GM18520 (cell line): ENCODE measurements at regions not wholly inside any gene's neighbourhood (a gene's known extent, or its start where the extent isn't known, plus 50 kb on each side); places are given as distances from the start of the nearest gene placed in this dataset.

Experiments
- ATAC-seq: cut with Tn5 transposase; IDR thresholded peaks from one replicate; pipeline ENCODE4 v1.9.1; 2021; ENCODE audit not compliant: unreplicated experiment

GRCh38 chr6:54440549-54440948 is 132.3 kb downstream of the TINAG start:
- no peak for ATAC-seq

GRCh38 chr6:54441020-54441419 is 132.8 kb downstream of the TINAG start:
- no peak for ATAC-seq

- no peak for ATAC-seq
Measured at GRCh38 chr6:54441687-54442248, 133.5 kb downstream of the TINAG start.

GRCh38 chr6:54445207-54445606 is 137.0 kb downstream of the TINAG start:
- no peak for ATAC-seq

- ATAC-seq, result no peak
Measured at GRCh38 chr6:54448617-54449016, 140.4 kb downstream of the TINAG start.

GRCh38 chr6:54451516-54451915 is 143.3 kb downstream of the TINAG start:
- ATAC-seq, result no peak

GRCh38 chr6:54463354-54464024 is 155.2 kb downstream of the TINAG start:
- ATAC-seq, result no peak

- no peak for ATAC-seq
Measured at GRCh38 chr6:54465649-54466300, 157.5 kb downstream of the TINAG start.

- ATAC-seq, result no peak
Measured at GRCh38 chr6:54467384-54467783, 159.1 kb downstream of the TINAG start.

- ATAC-seq, result no peak
Measured at GRCh38 chr6:54473328-54473727, 165.1 kb downstream of the TINAG start.

GRCh38 chr6:54474898-54475297 is 166.7 kb downstream of the TINAG start:
- ATAC-seq, result no peak

GRCh38 chr6:54481091-54481490 is 172.8 kb downstream of the TINAG start:
- ATAC-seq, result no peak

GRCh38 chr6:54491431-54491830 is 183.2 kb downstream of the TINAG start:
- no peak for ATAC-seq

GRCh38 chr6:54493138-54493537 is 184.9 kb downstream of the TINAG start:
- no peak for ATAC-seq

- no peak for ATAC-seq
Measured at GRCh38 chr6:54503144-54503543, 194.9 kb downstream of the TINAG start.

- no peak for ATAC-seq
Measured at GRCh38 chr6:54515013-54515412, 206.8 kb downstream of the TINAG start.

GRCh38 chr6:54515713-54516112 is 207.5 kb downstream of the TINAG start:
- ATAC-seq, result no peak

- ATAC-seq, result no peak
Measured at GRCh38 chr6:54516321-54516720, 208.1 kb downstream of the TINAG start.

- no peak for ATAC-seq
Measured at GRCh38 chr6:54519161-54519560, 210.9 kb downstream of the TINAG start.

- no peak for ATAC-seq
Measured at GRCh38 chr6:54525731-54526130, 217.5 kb downstream of the TINAG start.

- no peak for ATAC-seq
Measured at GRCh38 chr6:54533567-54533966, 225.3 kb downstream of the TINAG start.

GRCh38 chr6:54535568-54535967 is 227.3 kb downstream of the TINAG start:
- ATAC-seq, result no peak

GRCh38 chr6:54541541-54541940 is 233.3 kb downstream of the TINAG start:
- no peak for ATAC-seq
